Left lung (tissue), 4 donors: ENCODE measurements at regions not wholly inside any gene's neighbourhood (a gene's known extent, or its start where the extent isn't known, plus 50 kb on each side); places are given as distances from the start of the nearest gene placed in this dataset.
"Not testable (repeated sequence)": the region's sequence is repeated elsewhere in the genome, so short reads cannot be mapped to it uniquely, and the experiment has no call there.

ENCODE experiments used
- ATAC-seq: fragments of 200-7000 bp; cut with Tn5 transposase; one replicate; pipeline ENCODE4 v1.9.1; 2020; ENCODE audit warnings: moderate library complexity
- DNase-seq, 4 donors: peaks; one replicate each; pipeline ENCODE4 v3.0.0-alpha.2; 2013 to 2020
- H3K27ac ChIP-seq, 2 donors: fragments of 200-600 bp; sonication (generic) in 1 of 2; one replicate each; pipeline versions ENCODE4 v1.5.0 to v1.8.0; 2020 to 2021
- H3K27me3 ChIP-seq, 2 donors: fragments of 200-600 bp; sonication (generic) in 1 of 2; one replicate each; pipeline versions ENCODE4 v1.5.0 to v1.8.0; 2020 to 2021
- H3K36me3 ChIP-seq, 2 donors: fragments of 200-600 bp; sonication (generic) in 1 of 2; one replicate each; pipeline versions ENCODE4 v1.5.0 to v1.8.0; 2020 to 2021
- H3K4me1 ChIP-seq, 2 donors: fragments of 200-600 bp; one replicate each; pipeline ENCODE4 v1.8.0; 2021
- H3K4me3 ChIP-seq, 2 donors: fragments of 200-600 bp; sonication (generic) in 1 of 2; one replicate each; pipeline versions ENCODE4 v1.5.0 to v1.8.0; 2020 to 2021; ENCODE audit warnings: mild to moderate bottlenecking in 1 of 2
- H3K9me3 ChIP-seq, 2 donors: fragments of 200-600 bp; sonication (generic) in 1 of 2; one replicate each; pipeline versions ENCODE4 v1.5.0 to v1.8.0; 2020 to 2021
- intact Hi-C, 2 donors: fragments of 100-400 bp; cut with DNase I; formaldehyde crosslinking; loops; one replicate each; pipeline versions ENCODE4 v1.11.2 to v1.14.2; 2022
- TF ChIP-seq, protein P1 (sequence below), 2 donors: fragments of 200-600 bp; sonication (generic) in 1 of 2; IDR thresholded peaks; one replicate each; pipeline versions ENCODE4 v1.5.0 to v1.8.0; 2021; ENCODE audit warnings: antibody characterized with exemption in 2 of 2
- donor health status: DM: no; HTN: yes; CAD: no.
- donor health status: DM: no; HTN: no; CAD: no.

GRCh38 chr2:187610450-187610849 lies 56.2 kb upstream of the TFPI start:
- H3K27me3 ChIP-seq, H3K4me1 ChIP-seq, ATAC-seq, H3K27ac ChIP-seq, H3K9me3 ChIP-seq, DNase-seq, intact Hi-C loops, H3K4me3 ChIP-seq, H3K36me3 ChIP-seq: not testable (repeated sequence)

DNA sequence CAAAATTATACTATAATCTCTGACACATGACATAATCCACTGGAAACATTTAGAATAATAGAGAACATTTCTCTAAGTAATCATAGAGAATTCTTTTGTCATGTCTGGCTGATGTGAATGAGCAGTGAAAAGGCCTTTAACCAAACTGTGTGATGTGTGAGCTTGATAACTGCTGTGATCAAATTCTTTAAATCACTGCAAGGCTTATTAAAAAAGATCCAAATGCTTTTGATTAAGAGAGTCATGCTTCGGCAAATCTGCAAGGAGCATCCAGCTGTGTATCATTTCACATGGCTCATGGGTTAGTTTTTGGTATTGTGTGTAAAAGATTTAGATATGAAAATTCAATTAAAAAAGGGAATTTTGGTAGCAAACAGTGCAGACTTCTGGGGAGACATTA lies 58.6 kb upstream of the TFPI start:
- H3K36me3 ChIP-seq, result no peaks in the 10 kb centered on the region
- TF ChIP-seq, protein P1, sequence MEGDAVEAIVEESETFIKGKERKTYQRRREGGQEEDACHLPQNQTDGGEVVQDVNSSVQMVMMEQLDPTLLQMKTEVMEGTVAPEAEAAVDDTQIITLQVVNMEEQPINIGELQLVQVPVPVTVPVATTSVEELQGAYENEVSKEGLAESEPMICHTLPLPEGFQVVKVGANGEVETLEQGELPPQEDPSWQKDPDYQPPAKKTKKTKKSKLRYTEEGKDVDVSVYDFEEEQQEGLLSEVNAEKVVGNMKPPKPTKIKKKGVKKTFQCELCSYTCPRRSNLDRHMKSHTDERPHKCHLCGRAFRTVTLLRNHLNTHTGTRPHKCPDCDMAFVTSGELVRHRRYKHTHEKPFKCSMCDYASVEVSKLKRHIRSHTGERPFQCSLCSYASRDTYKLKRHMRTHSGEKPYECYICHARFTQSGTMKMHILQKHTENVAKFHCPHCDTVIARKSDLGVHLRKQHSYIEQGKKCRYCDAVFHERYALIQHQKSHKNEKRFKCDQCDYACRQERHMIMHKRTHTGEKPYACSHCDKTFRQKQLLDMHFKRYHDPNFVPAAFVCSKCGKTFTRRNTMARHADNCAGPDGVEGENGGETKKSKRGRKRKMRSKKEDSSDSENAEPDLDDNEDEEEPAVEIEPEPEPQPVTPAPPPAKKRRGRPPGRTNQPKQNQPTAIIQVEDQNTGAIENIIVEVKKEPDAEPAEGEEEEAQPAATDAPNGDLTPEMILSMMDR (IDR thresholded peaks at IDR 0.05), result no peak
- H3K4me3 ChIP-seq, result no peak overlapping the region
- no peak overlapping the region for H3K27ac ChIP-seq
- H3K4me1 ChIP-seq, result no peaks in the 10 kb centered on the region
- H3K27me3 ChIP-seq, result no peaks in the 10 kb centered on the region
- DNase-seq, result no peak
- intact Hi-C loops, result no loop called here
- no peaks in the 10 kb centered on the region for H3K9me3 ChIP-seq
- no peak for ATAC-seq

DNA sequence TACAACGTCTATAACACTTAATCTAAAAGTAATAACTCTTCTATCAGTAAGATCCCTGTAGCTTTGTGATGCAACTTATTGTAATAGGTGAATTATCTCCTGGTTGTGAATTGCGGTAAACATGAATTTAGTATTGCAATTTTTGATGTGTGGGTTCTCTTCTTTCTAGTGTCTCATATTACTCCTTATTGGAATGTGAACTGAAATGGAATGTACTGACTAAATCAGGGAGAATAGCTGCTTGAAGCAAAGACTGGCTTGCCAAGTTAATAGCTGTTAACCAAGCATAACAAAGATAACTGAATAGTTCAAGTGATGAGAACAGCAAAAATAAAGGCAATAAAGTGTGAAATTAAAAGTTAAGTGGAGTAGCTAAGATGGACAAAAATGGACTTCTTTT lies 60.5 kb upstream of the TFPI start:
- TF ChIP-seq, protein P1 (IDR thresholded peaks at IDR 0.05), result no peak
- Histone ChIP-seq H3K36me3 (no peaks in the 10 kb centered on the region), H3K4me3 (no peak overlapping the region), H3K27ac (no peak overlapping the region), H3K9me3 (no peaks in the 10 kb centered on the region), H3K4me1 (no peaks in the 10 kb centered on the region), H3K27me3 (no peaks in the 10 kb centered on the region)
- intact Hi-C loops, result no loop called here
- DNase-seq (no peak), ATAC-seq (no peak)

DNA sequence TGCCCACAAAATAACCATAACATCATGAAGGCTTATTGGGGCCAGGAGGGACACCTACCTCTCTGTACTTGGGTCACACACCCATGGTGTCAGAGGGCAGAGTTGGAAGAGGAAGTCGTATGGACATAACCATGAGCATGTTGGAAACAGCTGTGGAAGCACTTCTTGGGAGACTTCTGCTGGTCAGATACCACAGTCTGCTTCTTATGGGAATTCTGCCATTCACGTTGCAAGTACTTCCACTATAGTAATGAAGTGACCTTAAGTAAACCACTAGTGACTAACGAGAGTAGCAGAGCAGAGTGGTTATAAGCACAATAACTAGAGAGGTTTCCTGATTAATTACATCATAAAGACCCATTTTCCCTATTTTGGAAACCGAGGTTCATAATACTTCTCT lies 61.1 kb upstream of the TFPI start:
- no peak overlapping the region for H3K27ac ChIP-seq
- ATAC-seq (peak; percentile 51), DNase-seq (no peak)
- H3K4me3 ChIP-seq, result no peak overlapping the region
- no peaks in the 10 kb centered on the region for H3K27me3 ChIP-seq
- TF ChIP-seq, protein P1 (IDR thresholded peaks at IDR 0.05), result no peak
- no peaks in the 10 kb centered on the region for H3K4me1 ChIP-seq
- no peaks in the 10 kb centered on the region for H3K36me3 ChIP-seq
- intact Hi-C loops, result no loop called here
- H3K9me3 ChIP-seq, result no peaks in the 10 kb centered on the region

DNA sequence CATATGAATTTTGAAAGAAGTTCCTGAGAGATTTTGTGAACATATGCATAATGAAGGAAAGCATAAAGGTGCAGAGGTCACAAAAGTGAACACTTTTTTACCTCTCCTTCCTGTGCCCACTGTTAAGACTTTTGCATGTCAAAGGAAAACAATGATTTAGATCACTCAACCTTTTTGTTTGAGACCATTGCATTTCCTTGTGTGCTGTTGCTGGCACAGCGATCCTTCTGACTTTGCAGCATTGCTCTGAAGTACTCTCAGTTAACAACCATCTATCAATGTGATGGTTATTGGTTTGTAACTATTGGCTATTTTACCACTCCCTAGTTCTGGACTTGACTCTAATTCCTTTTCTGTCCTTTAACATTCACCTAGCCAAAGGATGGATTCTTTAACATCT lies 61.7 kb upstream of the TFPI start:
- H3K27ac ChIP-seq, result no peak overlapping the region
- H3K9me3 ChIP-seq, result no peaks in the 10 kb centered on the region
- ATAC-seq (no peak), DNase-seq (no peak)
- TF ChIP-seq, protein P1 (IDR thresholded peaks at IDR 0.05), result no peak
- no peak overlapping the region for H3K4me3 ChIP-seq
- intact Hi-C loops, result no loop called here
- H3K4me1 ChIP-seq, result no peaks in the 10 kb centered on the region
- H3K27me3 ChIP-seq, result no peaks in the 10 kb centered on the region
- H3K36me3 ChIP-seq, result no peaks in the 10 kb centered on the region

DNA sequence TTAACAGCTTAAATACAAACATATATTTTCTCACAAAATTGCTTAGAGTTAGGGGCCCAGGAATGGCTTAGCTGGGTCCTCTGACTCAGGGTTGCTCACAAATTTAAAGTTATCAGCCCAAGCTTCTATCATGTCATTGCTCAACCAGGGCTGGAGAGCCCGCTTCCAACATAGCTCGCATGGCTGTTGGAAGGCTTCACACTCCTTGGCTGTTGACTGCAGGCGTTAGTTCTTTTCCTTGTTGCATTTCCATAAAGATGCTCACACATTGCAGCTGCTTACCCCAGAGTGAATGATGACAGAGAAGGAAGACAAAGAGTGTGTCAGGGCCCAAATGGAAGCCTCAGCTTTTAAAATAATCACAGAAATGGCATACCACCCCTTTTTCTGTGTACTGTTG lies 62.9 kb upstream of the TFPI start:
- no peak overlapping the region for H3K4me3 ChIP-seq
- H3K27ac ChIP-seq, result no peak overlapping the region
- TF ChIP-seq, protein P1 (IDR thresholded peaks at IDR 0.05), result no peak
- no peaks in the 10 kb centered on the region for H3K36me3 ChIP-seq
- H3K4me1 ChIP-seq, result no peaks in the 10 kb centered on the region
- DNase-seq (no peak), ATAC-seq (no peak)
- no peaks in the 10 kb centered on the region for H3K9me3 ChIP-seq
- intact Hi-C loops, result no loop called here
- no peaks in the 10 kb centered on the region for H3K27me3 ChIP-seq
